ENCODE measurements at regions not wholly inside any gene's neighbourhood (a gene's known extent, or its start where the extent isn't known, plus 50 kb on each side); places are given as distances from the start of the nearest gene placed in this dataset.

- no peak for TF ChIP-seq CTCF (IDR thresholded peaks at IDR 0.05)
- Mint-ChIP-seq H3K4me1 (ENCODE audit: unreplicated experiment) (no peaks in the 10 kb centered on the region), H3K9me3 (ENCODE audit: unreplicated experiment) (peaks cover 8% of the 10 kb centered on the region), H3K27ac (ENCODE audit: unreplicated experiment) (no peak overlapping the region), H3K4me3 (ENCODE audit: unreplicated experiment) (no peak overlapping the region), H3K27me3 (ENCODE audit: unreplicated experiment) (peaks cover 10% of the 10 kb centered on the region), H3K36me3 (ENCODE audit: unreplicated experiment) (no peaks in the 10 kb centered on the region)
- no peak for DNase-seq (ENCODE audit: extremely low spot score, unreplicated experiment)
Observed at GRCh38 chr4:14679906-14680305, 322.4 kb upstream of the CPEB2 start.

- no peaks in the 10 kb centered on the region for H3K36me3 Mint-ChIP-seq (ENCODE audit: unreplicated experiment)
- no peak overlapping the region for H3K27ac Mint-ChIP-seq (ENCODE audit: unreplicated experiment)
- no peak for TF ChIP-seq CTCF (IDR thresholded peaks at IDR 0.05)
- H3K27me3 Mint-ChIP-seq (ENCODE audit: unreplicated experiment): peaks cover 10% of the 10 kb centered on the region
- H3K9me3 Mint-ChIP-seq (ENCODE audit: unreplicated experiment): peaks cover 8% of the 10 kb centered on the region
- DNase-seq (ENCODE audit: extremely low spot score, unreplicated experiment): no peak
- no peaks in the 10 kb centered on the region for H3K4me1 Mint-ChIP-seq (ENCODE audit: unreplicated experiment)
- no peak overlapping the region for H3K4me3 Mint-ChIP-seq (ENCODE audit: unreplicated experiment)
Observed at GRCh38 chr4:14681330-14681729, 321.0 kb upstream of the CPEB2 start.

GRCh38 chr4:14693728-14694127 is 308.6 kb upstream of the CPEB2 start:
- no peak for DNase-seq (ENCODE audit: extremely low spot score, unreplicated experiment)
- TF ChIP-seq CTCF (IDR thresholded peaks at IDR 0.05): no peak
- no peaks in the 10 kb centered on the region for H3K9me3 Mint-ChIP-seq (ENCODE audit: unreplicated experiment)
- no peaks in the 10 kb centered on the region for H3K36me3 Mint-ChIP-seq (ENCODE audit: unreplicated experiment)
- H3K27me3 Mint-ChIP-seq (ENCODE audit: unreplicated experiment): peaks cover 9% of the 10 kb centered on the region
- no peaks in the 10 kb centered on the region for H3K4me1 Mint-ChIP-seq (ENCODE audit: unreplicated experiment)
- H3K4me3 Mint-ChIP-seq (ENCODE audit: unreplicated experiment): no peak overlapping the region
- no peak overlapping the region for H3K27ac Mint-ChIP-seq (ENCODE audit: unreplicated experiment)

GRCh38 chr4:14695095-14695845 is 307.0 kb upstream of the CPEB2 start:
- H3K27me3 Mint-ChIP-seq (ENCODE audit: unreplicated experiment): peaks cover 9% of the 10 kb centered on the region
- H3K27ac Mint-ChIP-seq (ENCODE audit: unreplicated experiment): no peak overlapping the region
- no peak for DNase-seq (ENCODE audit: extremely low spot score, unreplicated experiment)
- no peak overlapping the region for H3K4me3 Mint-ChIP-seq (ENCODE audit: unreplicated experiment)
- no peaks in the 10 kb centered on the region for H3K9me3 Mint-ChIP-seq (ENCODE audit: unreplicated experiment)
- H3K4me1 Mint-ChIP-seq (ENCODE audit: unreplicated experiment): no peaks in the 10 kb centered on the region
- no peaks in the 10 kb centered on the region for H3K36me3 Mint-ChIP-seq (ENCODE audit: unreplicated experiment)
- no peak for TF ChIP-seq CTCF (IDR thresholded peaks at IDR 0.05)

GRCh38 chr4:14700083-14700482 is 302.2 kb upstream of the CPEB2 start:
- no peaks in the 10 kb centered on the region for H3K36me3 Mint-ChIP-seq (ENCODE audit: unreplicated experiment)
- no peaks in the 10 kb centered on the region for H3K4me1 Mint-ChIP-seq (ENCODE audit: unreplicated experiment)
- TF ChIP-seq CTCF (IDR thresholded peaks at IDR 0.05): no peak
- no peak overlapping the region for H3K27ac Mint-ChIP-seq (ENCODE audit: unreplicated experiment)
- no peak overlapping the region for H3K4me3 Mint-ChIP-seq (ENCODE audit: unreplicated experiment)
- H3K9me3 Mint-ChIP-seq (ENCODE audit: unreplicated experiment): no peaks in the 10 kb centered on the region
- peaks cover 15% of the 10 kb centered on the region for H3K27me3 Mint-ChIP-seq (ENCODE audit: unreplicated experiment)
- DNase-seq (ENCODE audit: extremely low spot score, unreplicated experiment): no peak
